GM12874 (cell line): ENCODE measurements at regions not wholly inside any gene's neighbourhood (a gene's known extent, or its start where the extent isn't known, plus 50 kb on each side); places are given as distances from the start of the nearest gene placed in this dataset.

Experiments
- CTCF ChIP-seq: IDR thresholded peaks from 2 replicates; pipeline ENCODE4 v1.5.1; 2011; ENCODE audit warnings: low read depth, mild to moderate bottlenecking, control low read depth, low read length, moderate library complexity; ENCODE audit not compliant: insufficient read depth

GRCh38 chr18:8520266-8520665 lies 89.0 kb upstream of the RAB12 start:
- TF ChIP-seq CTCF, result no peak

- TF ChIP-seq CTCF, result no peak
These were observed 86.5 kb upstream of the RAB12 start for GRCh38 chr18:8522756-8523155.

GRCh38 chr18:8525692-8526091 lies 83.5 kb upstream of the RAB12 start:
- TF ChIP-seq CTCF, result peak; percentile 21; the same call in 1 of the 2 replicates

GRCh38 chr18:8526332-8526731 lies 82.9 kb upstream of the RAB12 start:
- TF ChIP-seq CTCF, result no peak

GRCh38 chr18:8529609-8530008 lies 79.6 kb upstream of the RAB12 start:
- TF ChIP-seq CTCF, result no peak

- no peak for TF ChIP-seq CTCF
These were observed 73.0 kb upstream of the RAB12 start for GRCh38 chr18:8536231-8536630.

- no peak for TF ChIP-seq CTCF
These were observed 72.3 kb upstream of the RAB12 start for GRCh38 chr18:8536922-8537321.

GRCh38 chr18:8537400-8537799 lies 71.8 kb upstream of the RAB12 start:
- no peak for TF ChIP-seq CTCF
